8988T (cell line): ENCODE measurements at regions not wholly inside any gene's neighbourhood (a gene's known extent, or its start where the extent isn't known, plus 50 kb on each side); places are given as distances from the start of the nearest gene placed in this dataset.

Experiments used
- DNase-seq: peaks from one replicate; pipeline ENCODE4 v3.0.0; 2011

- no peak for DNase-seq
These were observed 734.4 kb upstream of the ZEB2 start for GRCh38 chr2:145254291-145254690.

DNA sequence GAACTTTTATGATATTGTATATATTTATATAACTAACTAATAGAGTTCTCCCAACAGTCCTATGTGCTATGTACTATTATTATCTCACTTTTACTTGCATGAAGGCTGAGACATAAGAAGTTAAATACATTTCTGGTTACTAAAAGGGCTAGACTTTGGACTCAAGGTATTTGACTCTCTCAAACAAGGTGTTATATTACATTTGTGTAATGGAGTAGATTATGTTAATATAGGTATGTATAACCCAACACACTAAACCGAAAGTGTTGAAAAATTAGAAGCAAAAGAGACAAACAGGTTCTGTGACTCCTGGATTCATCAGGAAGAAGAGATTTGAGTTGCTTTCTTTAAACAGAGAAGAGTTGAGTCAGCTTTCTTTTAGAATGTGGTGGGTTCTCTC, 733.6 kb upstream of the ZEB2 start:
- no peak for DNase-seq

- no peak for DNase-seq
These were observed 725.5 kb upstream of the ZEB2 start for GRCh38 chr2:145245268-145245870.

- no peak for DNase-seq
These were observed 715.4 kb upstream of the ZEB2 start for GRCh38 chr2:145235312-145235711.

GRCh38 chr2:145230546-145230945, 710.6 kb upstream of the ZEB2 start:
- no peak for DNase-seq

DNA sequence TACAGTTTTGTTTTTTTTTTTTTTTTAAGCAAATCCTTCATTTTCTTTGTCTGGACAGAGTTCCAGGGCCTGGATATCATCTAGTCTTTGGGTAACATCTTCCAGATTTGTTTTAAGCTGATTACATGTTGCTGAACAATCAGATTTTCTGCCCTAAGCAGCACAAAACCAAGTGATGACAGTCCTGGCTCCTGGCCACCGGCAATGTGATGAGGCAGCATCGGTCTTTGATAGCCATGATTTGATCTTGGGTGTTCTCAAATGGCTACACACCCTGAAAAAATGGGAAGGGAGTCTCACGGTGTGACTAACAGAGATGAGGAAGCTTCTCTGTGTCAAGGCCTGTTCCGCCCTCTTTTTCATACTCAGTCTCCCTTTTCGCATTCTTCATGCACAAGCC, 708.6 kb upstream of the ZEB2 start:
- DNase-seq = no peak

- DNase-seq = no peak
These were observed 707.0 kb upstream of the ZEB2 start for GRCh38 chr2:145226901-145227300.

DNA sequence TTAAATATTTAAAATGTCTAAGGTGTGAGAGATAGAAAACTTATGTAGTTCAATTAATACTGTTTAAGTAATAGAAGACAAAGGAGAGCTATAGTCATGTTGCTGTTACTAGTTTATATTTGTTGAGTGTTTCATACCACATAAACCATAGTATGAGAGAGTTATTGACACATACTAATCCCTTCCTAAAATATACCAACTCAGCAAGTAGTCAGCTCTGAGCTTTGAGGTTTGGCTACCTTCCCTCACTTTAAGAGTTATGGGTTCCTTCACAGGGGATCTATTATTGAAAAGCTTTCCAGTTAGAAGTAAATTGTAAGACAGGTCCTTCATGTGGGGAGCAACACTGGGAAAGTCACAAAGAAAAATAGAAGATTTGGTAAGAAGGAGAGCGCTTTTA, 701.6 kb upstream of the ZEB2 start:
- DNase-seq = no peak

DNA sequence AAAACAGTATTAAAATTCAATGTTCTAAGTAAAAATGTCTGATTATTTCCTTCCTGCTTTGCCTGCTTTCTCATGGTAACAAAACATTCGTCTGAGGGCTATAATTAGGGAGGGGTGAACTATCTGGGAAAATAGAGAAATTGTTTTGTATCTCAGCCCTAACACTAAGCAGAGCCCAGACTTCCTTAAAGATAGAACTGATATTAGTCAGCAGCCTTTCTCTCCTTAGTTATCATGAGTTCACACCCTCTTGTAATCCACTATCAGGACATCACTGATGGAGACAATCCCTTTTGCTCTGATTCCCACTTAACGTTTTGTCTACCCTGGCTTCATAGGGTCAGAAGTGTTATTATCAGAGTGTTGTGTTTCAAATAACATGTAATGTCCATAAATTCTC, 701.1 kb upstream of the ZEB2 start:
- no peak for DNase-seq

DNA sequence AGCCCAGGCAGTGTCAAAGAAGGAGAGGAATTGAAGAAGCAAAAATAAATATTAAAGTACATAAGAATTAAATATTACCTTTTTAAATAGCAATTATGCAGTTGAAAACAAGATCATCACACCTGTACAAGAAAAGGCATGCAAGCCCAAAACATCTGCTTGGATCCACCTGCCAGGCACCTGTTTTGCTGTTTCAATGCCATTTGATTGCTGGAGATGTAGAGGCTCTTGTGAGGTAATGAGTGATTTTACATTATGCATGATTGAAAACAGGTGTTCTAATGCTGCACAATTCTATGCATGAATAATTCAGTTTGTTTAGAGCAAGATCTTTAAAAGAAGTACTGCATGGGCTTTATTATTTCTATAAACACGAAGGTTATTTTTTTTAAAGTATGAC, 700.6 kb upstream of the ZEB2 start:
- DNase-seq = no peak

GRCh38 chr2:145207884-145208283, 688.0 kb upstream of the ZEB2 start:
- no peak for DNase-seq

GRCh38 chr2:145206496-145207281, 686.8 kb upstream of the ZEB2 start:
- DNase-seq = no peak

GRCh38 chr2:145203891-145204290, 684.0 kb upstream of the ZEB2 start:
- DNase-seq = no peak

DNA sequence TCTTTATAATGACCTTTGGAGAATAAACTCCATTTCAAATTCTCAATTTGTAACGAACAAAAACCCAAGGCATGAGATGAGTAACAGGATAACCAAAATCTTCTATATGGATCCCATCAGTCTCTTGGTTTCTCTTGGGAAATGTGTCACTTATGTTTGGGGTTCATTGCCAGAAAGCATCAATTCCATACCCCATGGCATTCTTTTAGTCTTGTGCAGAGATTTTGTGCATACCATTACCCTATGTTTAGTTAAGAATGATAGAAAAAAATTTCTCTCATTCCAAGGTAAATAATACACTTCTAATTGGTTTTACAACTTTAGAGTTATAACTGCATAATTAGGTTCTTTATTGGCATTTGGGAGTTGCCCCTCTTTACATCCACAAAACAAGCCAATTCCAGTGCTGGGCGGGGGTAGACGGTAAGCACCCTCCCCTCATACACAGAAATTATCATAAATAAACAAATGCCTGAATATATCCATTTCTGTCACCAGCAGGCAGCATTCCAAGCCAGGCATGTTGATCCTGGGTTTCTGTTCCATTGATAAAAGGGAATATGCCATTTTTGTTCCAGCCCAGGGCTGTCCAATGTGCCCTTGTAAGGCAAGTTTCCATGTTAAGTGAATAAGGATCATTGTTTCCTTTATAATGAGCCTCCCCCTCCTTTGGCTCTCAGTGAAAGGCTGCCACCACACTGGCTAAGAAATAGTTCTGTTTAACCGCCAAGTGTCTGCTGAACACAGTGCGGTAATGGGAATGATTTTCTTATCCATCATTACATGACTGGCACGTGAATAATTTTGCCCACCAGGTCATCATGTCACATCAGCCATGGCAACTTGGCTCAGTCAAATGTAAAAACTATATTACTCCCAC, 680.1 kb upstream of the ZEB2 start:
- DNase-seq = no peak

- no peak for DNase-seq
These were observed 679.1 kb upstream of the ZEB2 start for GRCh38 chr2:145199042-145199441.

- DNase-seq = no peak
These were observed 678.6 kb upstream of the ZEB2 start for GRCh38 chr2:145198555-145198954.

GRCh38 chr2:145197944-145198343, 678.0 kb upstream of the ZEB2 start:
- DNase-seq = no peak

DNA sequence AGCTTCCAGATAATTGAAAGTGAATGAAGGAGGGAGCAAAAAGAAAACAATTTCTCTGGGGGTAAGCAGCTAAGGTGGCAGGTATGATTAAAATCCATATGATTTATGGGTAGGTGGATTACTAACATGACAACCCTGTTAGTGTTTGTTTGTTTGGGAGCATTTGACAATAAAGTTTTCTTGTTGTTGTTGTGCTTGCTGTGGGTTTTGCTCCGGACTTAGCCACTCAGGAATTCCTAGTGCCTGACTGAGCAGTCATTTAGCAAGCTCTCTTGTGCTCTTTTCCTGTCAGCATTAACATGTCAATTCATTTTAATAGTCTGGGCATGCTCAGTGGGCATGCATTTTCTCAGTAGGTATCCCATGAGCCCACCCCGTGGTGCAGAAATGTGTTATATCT, 674.8 kb upstream of the ZEB2 start:
- no peak for DNase-seq

- no peak for DNase-seq
These were observed 670.2 kb upstream of the ZEB2 start for GRCh38 chr2:145190031-145190703.

DNA sequence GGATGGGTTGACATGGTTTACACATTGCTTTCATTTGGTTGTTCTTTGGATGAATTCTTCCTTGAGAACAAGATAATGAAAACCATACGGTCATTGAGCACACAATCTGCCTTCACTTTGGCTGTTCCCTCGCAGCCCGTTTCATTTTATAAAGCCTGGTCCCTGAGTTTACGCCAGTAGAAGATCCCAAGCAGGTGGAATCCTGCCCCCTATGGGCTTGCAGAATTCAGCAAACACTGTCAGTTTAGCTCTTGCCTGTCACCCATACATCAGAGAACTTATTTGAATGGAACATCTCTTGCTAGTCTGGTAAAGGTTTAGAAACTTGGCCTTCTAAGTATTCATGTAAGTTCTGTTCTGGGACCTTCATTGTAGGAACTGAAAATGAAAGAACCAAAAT, 666.4 kb upstream of the ZEB2 start:
- no peak for DNase-seq

GRCh38 chr2:145185696-145186095, 665.8 kb upstream of the ZEB2 start:
- no peak for DNase-seq

DNA sequence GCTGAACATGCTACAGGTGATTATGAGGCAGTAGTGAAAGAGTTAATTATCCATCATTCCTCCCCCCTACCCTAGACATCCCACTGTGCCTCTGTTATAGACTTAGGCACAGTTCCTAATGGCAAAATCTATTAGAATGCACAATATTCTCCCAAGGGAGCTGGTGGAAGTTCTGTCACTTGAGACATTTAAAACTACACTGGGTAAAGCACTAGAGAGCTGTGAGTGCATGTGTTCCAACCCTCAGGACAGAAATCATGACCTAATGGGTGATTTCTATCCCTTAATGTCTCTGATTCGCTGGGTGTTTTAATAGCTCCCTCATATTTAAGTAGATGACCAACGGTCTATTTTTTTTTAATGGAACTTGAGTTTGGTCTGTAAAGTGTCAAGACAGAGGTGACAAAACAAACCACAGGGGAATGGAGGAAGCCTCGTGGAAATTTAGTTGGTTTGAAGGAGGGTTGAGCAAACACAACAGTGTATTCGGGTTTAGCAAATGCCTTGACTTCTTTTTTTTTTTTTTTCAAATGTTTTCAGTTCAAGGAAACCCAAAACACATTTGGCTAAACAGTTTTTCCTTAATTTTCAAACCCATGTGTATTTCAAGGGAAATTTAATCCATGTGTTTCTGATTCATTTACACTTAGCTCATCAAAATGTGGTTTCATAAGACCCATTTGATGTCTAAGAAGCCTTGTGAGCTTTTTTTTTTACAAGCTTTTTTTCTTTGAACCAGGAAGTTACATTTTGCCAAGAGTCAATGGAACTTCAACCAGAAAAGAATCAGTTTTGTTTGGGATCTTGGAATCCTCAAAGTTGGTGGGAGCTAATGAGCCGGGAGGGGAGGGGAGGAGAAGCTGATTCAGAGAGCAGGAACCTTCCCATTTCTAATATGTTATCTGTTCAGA, 665.1 kb upstream of the ZEB2 start:
- DNase-seq = no peak
